ENCODE measurements at regions not wholly inside any gene's neighbourhood (a gene's known extent, or its start where the extent isn't known, plus 50 kb on each side); places are given as distances from the start of the nearest gene placed in this dataset.
"Not testable (repeated sequence)": the region's sequence is repeated elsewhere in the genome, so short reads cannot be mapped to it uniquely, and the experiment has no call there.

- DNase-seq (ENCODE audit: low spot score): no peak
Observed at GRCh38 chr11:69869311-69869939, 50.2 kb upstream of the FGF3 start.

GRCh38 chr11:69870766-69871165 is 51.5 kb upstream of the FGF3 start:
- DNase-seq (ENCODE audit: low spot score): no peak

GRCh38 chr11:69873166-69874077 is 54.2 kb upstream of the FGF3 start:
- no peak for DNase-seq (ENCODE audit: low spot score)

GRCh38 chr11:69874178-69874983 is 55.2 kb upstream of the FGF3 start:
- no peak for DNase-seq (ENCODE audit: low spot score)

GRCh38 chr11:69874984-69875624 is 55.9 kb upstream of the FGF3 start:
- DNase-seq (ENCODE audit: low spot score): no peak

GRCh38 chr11:69876013-69876412 is 56.8 kb upstream of the FGF3 start:
- no peak for DNase-seq (ENCODE audit: low spot score)

GRCh38 chr11:69877235-69877634 is 58.0 kb upstream of the FGF3 start:
- DNase-seq (ENCODE audit: low spot score): no peak

- not testable (repeated sequence) for DNase-seq (ENCODE audit: low spot score)
Observed at GRCh38 chr11:69877704-69878103, 58.5 kb upstream of the FGF3 start.

- DNase-seq (ENCODE audit: low spot score): no peak
Observed at GRCh38 chr11:69878144-69878883, 59.1 kb upstream of the FGF3 start.

- DNase-seq (ENCODE audit: low spot score): no peak
Observed at GRCh38 chr11:69878927-69879728, 59.9 kb upstream of the FGF3 start.

GRCh38 chr11:69879729-69880005 is 60.5 kb upstream of the FGF3 start:
- DNase-seq (ENCODE audit: low spot score): no peak

- no peak for DNase-seq (ENCODE audit: low spot score)
Observed at GRCh38 chr11:69880041-69880825, 61.0 kb upstream of the FGF3 start.

- DNase-seq (ENCODE audit: low spot score): no peak
Observed at GRCh38 chr11:69880826-69881445, 61.7 kb upstream of the FGF3 start.

- no peak for DNase-seq (ENCODE audit: low spot score)
Observed at GRCh38 chr11:69881467-69882269, 62.5 kb upstream of the FGF3 start.

- no peak for DNase-seq (ENCODE audit: low spot score)
Observed at GRCh38 chr11:69882270-69882608, 63.0 kb upstream of the FGF3 start.

- DNase-seq (ENCODE audit: low spot score): no peak
Observed at GRCh38 chr11:69883292-69884255, 64.4 kb upstream of the FGF3 start.

- no peak for DNase-seq (ENCODE audit: low spot score)
Observed at GRCh38 chr11:69884286-69884685, 65.1 kb upstream of the FGF3 start.

- DNase-seq (ENCODE audit: low spot score): no peak
Observed at GRCh38 chr11:69884751-69885150, 65.5 kb upstream of the FGF3 start.

All from SW480 (cell line).